Ishikawa (cell line): ENCODE measurements at regions not wholly inside any gene's neighbourhood (a gene's known extent, or its start where the extent isn't known, plus 50 kb on each side); places are given as distances from the start of the nearest gene placed in this dataset.

Source experiments
- CEBPB ChIP-seq: IDR thresholded peaks from 2 replicates; pipeline ENCODE4 v1.6.1; 2012
- CREB1 ChIP-seq: IDR thresholded peaks from 2 replicates; pipeline ENCODE4 v1.6.1; 2012; ENCODE audit warnings: low read depth
- EGR1 ChIP-seq: IDR thresholded peaks from 2 replicates; pipeline ENCODE4 v1.6.1; 2012
- EP300 ChIP-seq: IDR thresholded peaks from 2 replicates; pipeline ENCODE4 v1.6.1; 2012; ENCODE audit warnings: borderline replicate concordance
- FOXM1 ChIP-seq: IDR thresholded peaks from 2 replicates; pipeline ENCODE4 v1.6.1; 2012; ENCODE audit warnings: low read depth, borderline replicate concordance
- MAX ChIP-seq: IDR thresholded peaks from 2 replicates; pipeline ENCODE4 v1.6.1; 2012
- NFIC ChIP-seq: IDR thresholded peaks from 2 replicates; pipeline ENCODE4 v1.6.1; 2012
- RAD21 ChIP-seq: IDR thresholded peaks from 2 replicates; pipeline ENCODE4 v1.6.1; 2012; ENCODE audit warnings: low read depth
- REST ChIP-seq: IDR thresholded peaks from 2 replicates; pipeline ENCODE4 v1.6.1; 2012; ENCODE audit warnings: low read depth, mild to moderate bottlenecking
- TAF1 ChIP-seq: IDR thresholded peaks from 2 replicates; pipeline ENCODE4 v1.6.1; 2012; ENCODE audit warnings: low read depth, mild to moderate bottlenecking
- TCF12 ChIP-seq: IDR thresholded peaks from 2 replicates; pipeline ENCODE4 v1.6.1; 2012; ENCODE audit warnings: low read depth
- TEAD4 ChIP-seq: IDR thresholded peaks from 2 replicates; pipeline ENCODE4 v1.6.1; 2012
- USF1 ChIP-seq: IDR thresholded peaks from 2 replicates; pipeline ENCODE4 v1.6.1; 2012
- YY1 ChIP-seq: IDR thresholded peaks from 2 replicates; pipeline ENCODE4 v1.6.1; 2012; ENCODE audit warnings: low read depth
- ZBTB7A ChIP-seq: IDR thresholded peaks from 2 replicates; pipeline ENCODE4 v1.6.1; 2012; ENCODE audit warnings: low read depth

- TF ChIP-seq ZBTB7A (no peak), REST (no peak), EGR1 (no peak), MAX (no peak), TCF12 (no peak), RAD21 (no peak), USF1 (no peak)
These were observed 190.8 kb downstream of the MATN1 start for GRCh38 chr1:30532621-30533020.

- TF ChIP-seq TAF1 (no peak), TEAD4 (no peak), REST (no peak), TCF12 (no peak), ZBTB7A (no peak), YY1 (no peak), CEBPB (no peak), NFIC (no peak), FOXM1 (no peak), CREB1 (no peak)
These were observed 195.8 kb downstream of the MATN1 start for GRCh38 chr1:30527511-30528140.

GRCh38 chr1:30526652-30527345 is 196.6 kb downstream of the MATN1 start:
- TF ChIP-seq YY1 (no peak), TEAD4 (no peak), NFIC (no peak), FOXM1 (no peak), ZBTB7A (no peak), CEBPB (no peak), TAF1 (no peak), EGR1 (no peak), EP300 (no peak), TCF12 (no peak)

GRCh38 chr1:30525971-30526651 is 197.3 kb downstream of the MATN1 start:
- TF ChIP-seq ZBTB7A (no peak), MAX (peak; percentile 46), TAF1 (no peak), NFIC (peak; percentile 61), CEBPB (no peak), YY1 (0 out of 2 replicates have a peak, but pooled peaks have one; percentile 23), RAD21 (peak; percentile 10; the same call in 1 of the 2 replicates), EGR1 (no peak), FOXM1 (no peak), TCF12 (peak; percentile 54), TEAD4 (0 out of 2 replicates have a peak, but pooled peaks have one; percentile 21), REST (no peak), USF1 (peak; percentile 4; the same call in 1 of the 2 replicates), EP300 (peak; percentile 50; the same call in 1 of the 2 replicates), CREB1 (no peak)
